ENCODE measurements at regions not wholly inside any gene's neighbourhood (a gene's known extent, or its start where the extent isn't known, plus 50 kb on each side); places are given as distances from the start of the nearest gene placed in this dataset.

- Histone ChIP-seq H3K79me2 (ENCODE audit: low read depth) (no peaks in the 10 kb centered on the region), H3K4me3 (no peak overlapping the region), H3K9ac (no peak overlapping the region), H3F3A (ENCODE audit: low read depth) (no peaks in the 10 kb centered on the region), H2AFZ (replicated peaks) (peak overlapping the region; percentile 27), H3K27me3 (no peaks in the 10 kb centered on the region), H3K36me3 (no peaks in the 10 kb centered on the region), H4K20me1 (ENCODE audit: low read depth) (no peaks in the 10 kb centered on the region), H3K9me3 (ENCODE audit: low read depth) (no peaks in the 10 kb centered on the region), H3K4me1 (no peaks in the 10 kb centered on the region), H3K4me2 (no peak overlapping the region), H3K27ac (no peak overlapping the region)
- no peak for DNase-seq (ENCODE audit: low spot score)
- Mint-ChIP-seq H3K36me3 (no peaks in the 10 kb centered on the region), H3K27ac (no peak overlapping the region), H3K9me3 (no peaks in the 10 kb centered on the region), H3K4me1 (no peaks in the 10 kb centered on the region), H3K27me3 (ENCODE audit: insufficient read depth, low read depth) (no peaks in the 10 kb centered on the region), H3K4me3 (no peak overlapping the region)
- no peak for TF ChIP-seq CTCF (IDR thresholded peaks at IDR 0.05)
- no peak for TF ChIP-seq EZH2phosphoT487 (IDR thresholded peaks at IDR 0.05)
- TF ChIP-seq EZH2 (IDR thresholded peaks at IDR 0.05): no peak
These were observed 363.8 kb downstream of the LRRC70 start for GRCh38 chr5:62942384-62942783.

- H3K27me3 ChIP-seq: no peaks in the 10 kb centered on the region
- H3K27me3 Mint-ChIP-seq (ENCODE audit: insufficient read depth, low read depth): no peaks in the 10 kb centered on the region
- no peaks in the 10 kb centered on the region for H3K9me3 ChIP-seq (ENCODE audit: low read depth)
- no peaks in the 10 kb centered on the region for H3F3A ChIP-seq (ENCODE audit: low read depth)
- no peaks in the 10 kb centered on the region for H3K4me1 ChIP-seq
- H3K4me2 ChIP-seq: no peak overlapping the region
- H2AFZ ChIP-seq (replicated peaks): no peak overlapping the region
- DNase-seq (ENCODE audit: low spot score): no peak
- no peak overlapping the region for H3K4me3 ChIP-seq
- no peak overlapping the region for H3K4me3 Mint-ChIP-seq
- H3K36me3 ChIP-seq: no peaks in the 10 kb centered on the region
- no peaks in the 10 kb centered on the region for H3K4me1 Mint-ChIP-seq
- H3K9me3 Mint-ChIP-seq: no peaks in the 10 kb centered on the region
- no peak for TF ChIP-seq EZH2phosphoT487 (IDR thresholded peaks at IDR 0.05)
- TF ChIP-seq CTCF (IDR thresholded peaks at IDR 0.05): no peak
- TF ChIP-seq EZH2 (IDR thresholded peaks at IDR 0.05): no peak
- no peak overlapping the region for H3K9ac ChIP-seq
- H4K20me1 ChIP-seq (ENCODE audit: low read depth): no peaks in the 10 kb centered on the region
- no peaks in the 10 kb centered on the region for H3K36me3 Mint-ChIP-seq
- no peak overlapping the region for H3K27ac Mint-ChIP-seq
- H3K79me2 ChIP-seq (ENCODE audit: low read depth): no peaks in the 10 kb centered on the region
- H3K27ac ChIP-seq: no peak overlapping the region
These were observed 360.3 kb downstream of the LRRC70 start for GRCh38 chr5:62938927-62939326.

- Histone ChIP-seq H3K4me2 (no peak overlapping the region), H3K9ac (no peak overlapping the region), H3K27me3 (no peaks in the 10 kb centered on the region), H2AFZ (replicated peaks) (no peak overlapping the region), H3K4me3 (no peak overlapping the region), H3K4me1 (no peaks in the 10 kb centered on the region), H3K36me3 (no peaks in the 10 kb centered on the region), H3K9me3 (ENCODE audit: low read depth) (no peaks in the 10 kb centered on the region), H3K79me2 (ENCODE audit: low read depth) (no peaks in the 10 kb centered on the region), H4K20me1 (ENCODE audit: low read depth) (no peaks in the 10 kb centered on the region), H3K27ac (no peak overlapping the region), H3F3A (ENCODE audit: low read depth) (no peaks in the 10 kb centered on the region)
- Mint-ChIP-seq H3K4me1 (no peaks in the 10 kb centered on the region), H3K36me3 (no peaks in the 10 kb centered on the region), H3K27me3 (ENCODE audit: insufficient read depth, low read depth) (no peaks in the 10 kb centered on the region), H3K4me3 (no peak overlapping the region), H3K9me3 (no peaks in the 10 kb centered on the region), H3K27ac (no peak overlapping the region)
- DNase-seq (ENCODE audit: low spot score): no peak
- TF ChIP-seq EZH2 (IDR thresholded peaks at IDR 0.05) (no peak), CTCF (IDR thresholded peaks at IDR 0.05) (no peak), EZH2phosphoT487 (IDR thresholded peaks at IDR 0.05) (no peak)
These were observed 359.3 kb downstream of the LRRC70 start for GRCh38 chr5:62937661-62938558.
